IPS DF 6.9 (cell line): ENCODE measurements at regions not wholly inside any gene's neighbourhood (a gene's known extent, or its start where the extent isn't known, plus 50 kb on each side); places are given as distances from the start of the nearest gene placed in this dataset.

Experiments
- DNase-seq: peaks from one replicate; pipeline ENCODE4 v3.0.0-alpha.2; 2013; ENCODE audit warnings: low read depth, low spot score
- H3K27ac ChIP-seq: one replicate; pipeline ENCODE4 v1.5.1; 2013; ENCODE audit warnings: low read length, control low read depth
- H3K27me3 ChIP-seq: 2 replicates; pipeline ENCODE4 v1.6.1; 2013; ENCODE audit warnings: mild to moderate bottlenecking, low read length; ENCODE audit not compliant: control insufficient read depth, insufficient read depth
- H3K36me3 ChIP-seq: 2 replicates; pipeline ENCODE4 v1.6.1; 2013; ENCODE audit warnings: low read length; ENCODE audit not compliant: control insufficient read depth, insufficient read depth
- H3K4me1 ChIP-seq: 2 replicates; pipeline ENCODE4 v1.6.1; 2013; ENCODE audit warnings: low read length; ENCODE audit not compliant: control insufficient read depth, insufficient read depth
- H3K4me3 ChIP-seq: 2 replicates; pipeline ENCODE4 v1.5.1; 2013; ENCODE audit warnings: mild to moderate bottlenecking, low read length
- H3K9me3 ChIP-seq: 2 replicates; pipeline ENCODE4 v1.6.1; 2013; ENCODE audit warnings: low read length, inconsistent platforms; ENCODE audit not compliant: control insufficient read depth, insufficient read depth
- WGBS: extraction: QIAGEN DNeasy Blood & Tissue Kit; methylation state at CpG from one replicate; pipeline ENCODE4 v1.1.7; 2013; ENCODE audit warnings: mixed read lengths, missing lambda C conversion rate; ENCODE audit not compliant: insufficient read length, insufficient coverage; 5-methylcytosine and 5-hydroxymethylcytosine counted together

DNA sequence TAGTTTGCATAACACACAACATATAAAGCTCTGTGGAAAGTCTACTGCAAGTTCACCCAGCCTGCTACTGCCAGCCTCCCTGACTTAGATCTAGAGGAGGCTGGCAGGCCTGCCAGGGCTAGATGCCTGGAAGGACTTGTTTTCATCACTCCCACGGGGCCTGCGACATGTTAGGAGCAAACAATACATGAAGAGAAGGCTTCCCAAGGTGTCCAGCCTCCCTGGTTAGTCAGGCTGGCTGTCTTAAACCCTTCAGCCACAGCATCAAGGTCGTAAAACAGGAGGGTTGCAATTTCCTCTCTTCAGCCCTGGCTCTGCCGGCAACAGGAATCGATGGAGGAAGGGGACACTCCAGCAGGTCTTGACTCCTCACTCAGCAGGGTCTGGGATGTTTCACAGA is 104.5 kb downstream of the NGF start:
- H3K27me3 ChIP-seq: no peaks in the 10 kb centered on the region
- DNase-seq: no peak
- no CpG with 5 or more reads among the region's 5 CpGs for WGBS

GRCh38 chr1:115230281-115230680 is 107.8 kb downstream of the NGF start:
- Histone ChIP-seq H3K4me1 (no peaks in the 10 kb centered on the region), H3K27me3 (no peaks in the 10 kb centered on the region), H3K4me3 (no peak overlapping the region), H3K27ac (no peak overlapping the region), H3K9me3 (no peaks in the 10 kb centered on the region), H3K36me3 (no peaks in the 10 kb centered on the region)
- DNase-seq: no peak
- WGBS: no CpG with 5 or more reads among the region's 3 CpGs

More for the DNA sequence above, 104.5 kb downstream of the NGF start:
- Histone ChIP-seq H3K9me3 (no peaks in the 10 kb centered on the region), H3K27ac (no peak overlapping the region), H3K4me1 (no peaks in the 10 kb centered on the region), H3K36me3 (no peaks in the 10 kb centered on the region), H3K4me3 (no peak overlapping the region)

GRCh38 chr1:115229016-115229415 is 109.0 kb downstream of the NGF start:
- no peak overlapping the region for H3K4me3 ChIP-seq
- DNase-seq: no peak
- H3K36me3 ChIP-seq: no peaks in the 10 kb centered on the region
- no peaks in the 10 kb centered on the region for H3K27me3 ChIP-seq
- no peaks in the 10 kb centered on the region for H3K4me1 ChIP-seq
- H3K9me3 ChIP-seq: no peaks in the 10 kb centered on the region
- H3K27ac ChIP-seq: no peak overlapping the region
- no CpG with 5 or more reads among the region's 1 CpG for WGBS

DNA sequence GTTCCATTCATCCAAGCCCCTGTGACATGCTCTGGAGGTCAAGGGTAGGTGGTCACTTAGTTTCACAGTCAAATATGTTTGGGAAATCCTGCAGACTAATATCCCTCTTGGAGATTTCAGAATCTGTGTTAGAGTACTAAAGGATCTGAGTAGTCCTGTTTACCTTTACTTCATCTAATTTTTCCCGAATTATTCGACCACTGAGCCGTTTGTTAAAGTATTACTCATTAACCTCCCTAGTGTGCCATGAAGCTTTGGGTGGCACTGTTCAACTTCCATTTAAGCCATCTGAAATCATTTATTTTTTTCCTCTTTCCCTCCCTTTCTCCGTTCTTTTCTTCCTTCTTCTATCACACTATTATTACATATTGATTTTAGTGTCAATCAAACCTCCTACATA is 109.9 kb downstream of the NGF start:
- H3K4me1 ChIP-seq: no peaks in the 10 kb centered on the region
- no peak overlapping the region for H3K4me3 ChIP-seq
- H3K36me3 ChIP-seq: no peaks in the 10 kb centered on the region
- no peak overlapping the region for H3K27ac ChIP-seq
- 100% methylated on average over 1 of the region's 4 CpGs for WGBS
- DNase-seq: no peak
- no peaks in the 10 kb centered on the region for H3K9me3 ChIP-seq
- no peaks in the 10 kb centered on the region for H3K27me3 ChIP-seq

GRCh38 chr1:115227346-115228082 is 110.5 kb downstream of the NGF start:
- Histone ChIP-seq H3K27me3 (no peaks in the 10 kb centered on the region), H3K27ac (no peak overlapping the region), H3K4me1 (no peaks in the 10 kb centered on the region), H3K9me3 (no peaks in the 10 kb centered on the region), H3K36me3 (no peaks in the 10 kb centered on the region), H3K4me3 (no peak overlapping the region)
- no CpG with 5 or more reads among the region's 8 CpGs for WGBS
- DNase-seq: no peak

- 0 out of 2 replicates have a peak, but pooled peaks cover 2% of the 10 kb centered on the region for H3K4me1 ChIP-seq
- no peaks in the 10 kb centered on the region for H3K36me3 ChIP-seq
- H3K4me3 ChIP-seq: no peak overlapping the region
- H3K9me3 ChIP-seq: no peaks in the 10 kb centered on the region
- no CpG with 5 or more reads among the region's 11 CpGs for WGBS
- no peaks in the 10 kb centered on the region for H3K27me3 ChIP-seq
- DNase-seq: no peak
- H3K27ac ChIP-seq: no peak overlapping the region
Observed at GRCh38 chr1:115225993-115226685, 111.9 kb downstream of the NGF start.

DNA sequence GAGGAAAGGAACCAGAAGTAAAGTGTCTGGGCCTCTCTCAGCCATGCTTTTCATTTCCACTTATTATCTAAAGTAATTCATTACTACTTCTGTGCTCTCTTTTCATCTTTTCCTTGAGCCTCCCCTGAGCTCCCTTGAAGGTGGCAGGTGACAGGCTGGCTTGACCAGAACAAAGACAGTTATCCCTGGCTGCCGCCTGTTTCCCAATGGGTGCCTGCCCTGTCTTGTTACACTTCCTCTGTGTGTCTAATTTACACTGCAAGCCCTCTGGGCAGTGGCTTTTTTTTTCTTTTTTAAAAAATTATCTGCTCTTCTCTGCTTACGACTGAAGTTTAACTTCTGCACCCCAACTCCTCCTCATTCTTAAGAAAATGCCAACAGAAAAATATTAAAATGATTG is 113.4 kb downstream of the NGF start:
- no CpG with 5 or more reads among the region's 2 CpGs for WGBS
- 0 out of 2 replicates have a peak, but pooled peaks cover 3% of the 10 kb centered on the region for H3K4me1 ChIP-seq

GRCh38 chr1:115222616-115223402 is 115.2 kb downstream of the NGF start:
- Histone ChIP-seq H3K4me1 (0 out of 2 replicates have a peak, but pooled peaks cover 3% of the 10 kb centered on the region), H3K9me3 (no peaks in the 10 kb centered on the region), H3K27me3 (no peaks in the 10 kb centered on the region), H3K27ac (no peak overlapping the region), H3K4me3 (no peak overlapping the region), H3K36me3 (no peaks in the 10 kb centered on the region)
- no CpG with 5 or more reads among the region's 3 CpGs for WGBS
- DNase-seq: no peak

More for the DNA sequence above, 113.4 kb downstream of the NGF start:
- DNase-seq: no peak
- H3K36me3 ChIP-seq: no peaks in the 10 kb centered on the region
- H3K9me3 ChIP-seq: no peaks in the 10 kb centered on the region
- H3K27ac ChIP-seq: no peak overlapping the region
- no peaks in the 10 kb centered on the region for H3K27me3 ChIP-seq
- no peak overlapping the region for H3K4me3 ChIP-seq

DNA sequence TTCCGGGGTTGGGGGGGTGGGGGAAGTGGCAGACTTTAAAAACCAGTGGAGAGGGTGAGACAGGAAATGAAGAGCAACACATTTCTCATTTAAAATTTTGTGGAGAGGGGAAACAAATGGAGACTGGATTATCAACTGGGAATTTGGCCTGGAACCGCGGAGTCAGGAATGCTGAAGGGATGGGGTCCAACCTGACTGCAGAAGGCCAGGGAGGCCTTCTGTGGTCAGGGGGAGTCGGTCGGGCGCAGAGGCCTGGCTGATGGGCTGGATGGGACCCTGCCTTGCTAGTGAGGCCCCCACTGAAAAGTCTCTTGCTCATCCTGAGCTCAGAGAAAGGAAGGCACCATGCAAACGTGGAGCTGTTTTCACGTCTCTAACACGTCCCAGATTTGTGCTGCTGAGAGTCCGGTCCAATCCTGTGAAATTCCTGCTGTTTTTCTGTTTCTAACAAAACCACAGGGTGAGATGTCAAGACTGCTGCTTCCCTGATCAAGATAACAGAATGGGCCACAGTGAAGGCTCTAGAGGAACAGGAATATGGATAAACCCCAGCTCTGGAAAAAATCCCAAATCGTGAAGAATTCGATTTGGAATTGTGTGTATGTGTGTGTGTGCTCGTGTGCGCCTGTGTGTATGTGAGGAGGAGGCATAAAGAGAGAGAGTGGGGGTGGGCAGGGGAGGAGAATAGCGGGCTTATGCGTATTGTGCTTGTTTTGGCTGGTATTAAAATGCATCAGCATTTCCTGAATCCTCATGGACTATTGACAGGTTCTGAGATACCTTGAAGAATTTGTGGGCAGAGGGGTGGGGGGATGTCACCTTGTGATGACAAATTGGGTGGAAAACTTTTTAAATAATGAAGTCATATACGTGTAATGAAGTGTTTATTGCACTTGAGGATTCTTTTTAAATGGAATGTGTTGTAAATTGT is 117.4 kb downstream of the NGF start:
- no peaks in the 10 kb centered on the region for H3K9me3 ChIP-seq
- WGBS: 100% methylated on average over 4 of the region's 17 CpGs
- no peak overlapping the region for H3K27ac ChIP-seq
- 0 out of 2 replicates have a peak, but pooled peaks cover 3% of the 10 kb centered on the region for H3K4me1 ChIP-seq
- no peak overlapping the region for H3K4me3 ChIP-seq
- no peaks in the 10 kb centered on the region for H3K27me3 ChIP-seq
- H3K36me3 ChIP-seq: no peaks in the 10 kb centered on the region
- no peak for DNase-seq
